Mammary epithelial cell (primary cell): ENCODE measurements at regions not wholly inside any gene's neighbourhood (a gene's known extent, or its start where the extent isn't known, plus 50 kb on each side); places are given as distances from the start of the nearest gene placed in this dataset.

ENCODE experiments used
- EZH2 ChIP-seq: IDR thresholded peaks from 2 replicates; pipeline ENCODE4 v1.6.1; 2012; ENCODE audit warnings: low read length, inconsistent platforms, borderline replicate concordance
- TF ChIP-seq, protein P1 (sequence below), 2 donors: IDR thresholded peaks in 1 of 2; conservative IDR thresholded peaks in 1 of 2; 2 replicates each; pipeline ENCODE4 v1.5.1; 2011 to 2012; ENCODE audit warnings: inconsistent platforms in 2 of 2, low read length in 2 of 2, mild to moderate bottlenecking in 2 of 2, control low read depth in 1 of 2, low read depth in 1 of 2; ENCODE audit not compliant: insufficient read depth in 1 of 2; ENCODE audit errors: extremely low read depth in 1 of 2

GRCh38 chr10:45235798-45236220 is 79.6 kb downstream of the OR13A1 start:
- no peak for TF ChIP-seq EZH2
- TF ChIP-seq, protein P1, sequence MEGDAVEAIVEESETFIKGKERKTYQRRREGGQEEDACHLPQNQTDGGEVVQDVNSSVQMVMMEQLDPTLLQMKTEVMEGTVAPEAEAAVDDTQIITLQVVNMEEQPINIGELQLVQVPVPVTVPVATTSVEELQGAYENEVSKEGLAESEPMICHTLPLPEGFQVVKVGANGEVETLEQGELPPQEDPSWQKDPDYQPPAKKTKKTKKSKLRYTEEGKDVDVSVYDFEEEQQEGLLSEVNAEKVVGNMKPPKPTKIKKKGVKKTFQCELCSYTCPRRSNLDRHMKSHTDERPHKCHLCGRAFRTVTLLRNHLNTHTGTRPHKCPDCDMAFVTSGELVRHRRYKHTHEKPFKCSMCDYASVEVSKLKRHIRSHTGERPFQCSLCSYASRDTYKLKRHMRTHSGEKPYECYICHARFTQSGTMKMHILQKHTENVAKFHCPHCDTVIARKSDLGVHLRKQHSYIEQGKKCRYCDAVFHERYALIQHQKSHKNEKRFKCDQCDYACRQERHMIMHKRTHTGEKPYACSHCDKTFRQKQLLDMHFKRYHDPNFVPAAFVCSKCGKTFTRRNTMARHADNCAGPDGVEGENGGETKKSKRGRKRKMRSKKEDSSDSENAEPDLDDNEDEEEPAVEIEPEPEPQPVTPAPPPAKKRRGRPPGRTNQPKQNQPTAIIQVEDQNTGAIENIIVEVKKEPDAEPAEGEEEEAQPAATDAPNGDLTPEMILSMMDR (conservative IDR thresholded peaks at IDR 0.05 in 1 of 2, IDR thresholded peaks at IDR 0.05 in 1 of 2; ENCODE audit: extremely low read depth in 1 of 2, insufficient read depth in 1 of 2, low read depth in 1 of 2, low read length in 2 of 2): no peak
